DMS53 (cell line): ENCODE measurements at regions not wholly inside any gene's neighbourhood (a gene's known extent, or its start where the extent isn't known, plus 50 kb on each side); places are given as distances from the start of the nearest gene placed in this dataset.
"Not testable (repeated sequence)": the region's sequence is repeated elsewhere in the genome, so short reads cannot be mapped to it uniquely, and the experiment has no call there.

ENCODE experiments used
- DNase-seq: peaks from one replicate; lab custom pipeline; 2025; lab: John Stamatoyannopoulos, UW

GRCh38 chr7:13717031-13717430 is 272.4 kb downstream of the ETV1 start:
- DNase-seq: no peak

- no peak for DNase-seq
Measured at GRCh38 chr7:13724191-13724976, 265.1 kb downstream of the ETV1 start.

- DNase-seq: peak; percentile 66
Measured at GRCh38 chr7:13724977-13725566, 264.4 kb downstream of the ETV1 start.

DNA sequence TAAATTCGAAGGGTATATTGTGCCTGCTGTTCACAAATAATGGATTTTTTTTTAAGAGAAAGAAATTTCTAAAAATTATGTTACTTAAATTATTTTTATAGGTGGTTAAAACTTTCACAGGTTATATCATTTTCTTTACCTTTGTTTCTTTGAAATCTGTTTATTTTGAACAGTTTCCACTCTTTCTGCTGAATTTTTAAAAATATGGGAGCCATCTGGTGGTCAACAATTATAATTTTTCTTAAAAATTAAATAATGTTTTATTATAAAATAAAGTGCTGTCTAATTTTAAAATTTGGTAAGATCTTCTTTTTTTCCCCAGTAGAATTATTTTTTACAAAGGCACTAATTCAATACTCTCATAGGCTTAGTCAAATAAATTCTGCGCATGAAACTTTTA is 263.9 kb downstream of the ETV1 start:
- DNase-seq: no peak

DNA sequence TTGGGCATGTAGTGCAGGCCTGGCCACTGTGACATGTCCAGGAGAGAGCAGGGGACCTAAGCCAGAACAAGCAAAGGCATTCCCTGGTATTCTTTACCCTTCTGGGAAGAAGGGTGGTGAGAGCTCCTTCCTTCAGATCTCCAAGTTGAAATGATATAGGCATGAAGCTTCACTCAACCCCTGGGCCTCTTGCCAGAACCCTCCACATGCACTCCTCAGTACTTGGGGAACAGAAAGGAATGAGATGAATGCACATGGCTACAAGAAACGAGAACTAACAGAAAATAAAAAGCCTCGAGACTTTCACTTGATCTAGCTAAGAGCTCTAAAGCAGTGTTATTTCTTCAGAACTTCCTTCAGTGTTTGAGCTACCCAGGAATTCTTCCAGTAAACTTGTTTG is 262.2 kb downstream of the ETV1 start:
- DNase-seq: no peak

DNA sequence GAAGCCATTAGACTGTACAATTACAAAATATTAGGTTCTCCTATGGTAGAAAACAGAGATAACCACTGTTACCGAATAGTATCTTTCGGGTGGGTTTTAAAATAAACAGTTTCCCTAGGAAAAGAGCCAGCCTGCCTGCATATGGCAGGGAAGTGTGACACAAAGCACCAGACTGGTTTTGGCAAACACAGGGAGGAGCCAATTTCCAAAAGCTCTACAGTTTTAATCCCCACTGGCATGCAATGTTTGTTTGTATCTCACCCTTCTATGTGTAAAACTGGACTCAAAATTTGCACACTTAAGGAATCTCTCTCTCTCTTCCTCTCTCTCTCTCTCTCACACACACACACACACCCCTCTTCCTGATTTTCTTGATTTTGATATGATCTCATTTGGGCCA is 261.7 kb downstream of the ETV1 start:
- no peak for DNase-seq

- not testable (repeated sequence) for DNase-seq
Measured at GRCh38 chr7:13728430-13728829, 261.0 kb downstream of the ETV1 start.

- DNase-seq: no peak
Measured at GRCh38 chr7:13731643-13732042, 257.8 kb downstream of the ETV1 start.

GRCh38 chr7:13737563-13737962 is 251.9 kb downstream of the ETV1 start:
- DNase-seq: no peak

DNA sequence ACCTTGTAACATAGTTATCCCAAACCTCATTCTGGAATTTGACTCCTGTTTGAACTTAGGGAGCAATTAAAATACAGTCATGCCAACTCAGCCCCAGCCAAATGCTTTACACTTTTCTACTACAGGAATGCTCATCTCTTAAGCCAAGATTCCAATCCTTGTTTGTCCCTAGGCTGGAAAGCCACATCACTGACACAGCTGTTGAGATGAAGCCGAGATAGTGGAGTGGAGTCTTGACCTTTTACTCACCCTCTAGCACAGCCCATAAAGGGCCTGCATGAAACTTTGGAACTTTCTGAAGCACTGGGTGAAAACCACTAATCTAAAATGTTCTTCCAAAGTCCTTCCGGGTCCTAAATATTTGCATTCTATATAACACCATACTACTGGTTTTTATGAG is 247.3 kb downstream of the ETV1 start:
- no peak for DNase-seq

- DNase-seq: peak; percentile 80
Measured at GRCh38 chr7:13742811-13743210, 246.7 kb downstream of the ETV1 start.

DNA sequence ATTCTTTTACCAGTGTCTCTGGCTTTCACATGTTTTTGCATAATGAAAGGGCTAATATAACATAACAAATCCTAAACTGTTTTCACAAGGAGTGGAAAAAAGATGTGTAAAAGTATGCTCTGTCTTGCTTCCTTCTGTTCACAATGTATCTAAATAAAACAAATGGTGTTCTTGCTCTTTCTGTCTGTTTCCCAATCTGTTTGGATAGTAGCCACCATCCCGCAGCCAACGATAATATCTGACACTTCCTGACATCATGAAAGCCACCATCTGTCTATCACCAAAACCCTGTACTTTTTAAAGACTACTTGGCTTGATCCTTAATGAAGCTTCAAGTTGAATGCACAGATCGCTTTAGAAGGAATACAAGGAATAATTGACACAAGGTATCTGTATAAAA is 246.2 kb downstream of the ETV1 start:
- no peak for DNase-seq

DNA sequence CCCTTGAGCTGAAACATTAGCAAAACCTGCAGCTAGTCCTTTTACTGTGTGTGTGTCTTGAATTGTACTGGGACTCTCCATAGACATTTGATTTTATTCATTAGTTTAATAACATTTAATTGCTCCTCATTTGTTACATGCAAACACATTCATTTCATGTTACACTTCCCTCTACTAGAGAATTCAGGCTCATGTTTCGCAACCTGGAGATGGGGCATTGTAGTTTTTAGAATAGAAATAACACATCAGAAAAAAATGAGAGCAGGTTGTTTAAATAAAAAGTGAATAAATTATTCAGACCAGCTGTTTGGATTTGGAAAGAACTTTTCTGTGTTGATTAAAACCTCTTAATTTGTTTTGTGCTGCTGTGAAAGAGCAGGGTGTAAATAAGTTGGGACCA is 243.9 kb downstream of the ETV1 start:
- DNase-seq: no peak

- no peak for DNase-seq
Measured at GRCh38 chr7:13748998-13749397, 240.5 kb downstream of the ETV1 start.

DNA sequence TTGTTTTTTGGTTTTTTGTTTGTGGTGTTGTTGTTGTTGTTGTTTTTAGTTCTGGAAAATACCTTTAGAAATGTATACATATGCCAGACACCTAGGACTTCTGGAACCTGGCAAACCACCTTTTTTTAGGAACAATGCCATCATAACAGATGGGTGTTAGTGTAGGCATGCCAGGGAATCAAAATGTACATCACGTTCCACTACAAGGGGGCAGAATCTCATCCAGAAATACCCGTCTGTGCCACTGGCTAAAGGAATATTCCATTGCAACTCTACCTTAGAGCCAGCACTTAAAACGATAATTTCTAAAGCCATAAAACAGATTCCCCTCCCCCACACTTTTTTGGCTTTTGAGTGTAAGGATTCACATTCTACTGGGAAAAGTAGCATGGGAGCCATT is 239.8 kb downstream of the ETV1 start:
- no peak for DNase-seq

GRCh38 chr7:13751766-13752165 is 237.7 kb downstream of the ETV1 start:
- no peak for DNase-seq

GRCh38 chr7:13757841-13758240 is 231.6 kb downstream of the ETV1 start:
- DNase-seq: no peak

GRCh38 chr7:13765853-13766252 is 223.6 kb downstream of the ETV1 start:
- not testable (repeated sequence) for DNase-seq

- peak; percentile 42 for DNase-seq
Measured at GRCh38 chr7:13770305-13770704, 219.2 kb downstream of the ETV1 start.

DNA sequence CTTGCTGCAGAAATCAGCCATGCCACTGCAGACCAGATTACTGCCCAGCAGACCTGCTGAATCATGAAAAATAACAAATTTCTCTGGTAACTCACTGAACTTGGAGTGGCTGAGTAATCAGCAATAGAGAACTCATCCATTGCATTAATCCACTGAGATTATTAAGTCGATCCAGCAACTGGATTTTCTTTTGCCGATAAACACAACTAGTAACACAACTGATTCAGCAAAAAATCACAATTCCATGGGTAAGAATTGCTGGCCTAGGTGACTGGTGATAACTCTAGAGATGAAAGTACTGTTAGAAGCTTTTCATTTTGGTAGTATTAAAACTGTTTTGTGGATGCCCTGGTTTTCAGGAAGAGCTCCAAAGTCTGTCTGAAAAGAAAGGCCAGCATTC is 214.5 kb downstream of the ETV1 start:
- DNase-seq: no peak

DNA sequence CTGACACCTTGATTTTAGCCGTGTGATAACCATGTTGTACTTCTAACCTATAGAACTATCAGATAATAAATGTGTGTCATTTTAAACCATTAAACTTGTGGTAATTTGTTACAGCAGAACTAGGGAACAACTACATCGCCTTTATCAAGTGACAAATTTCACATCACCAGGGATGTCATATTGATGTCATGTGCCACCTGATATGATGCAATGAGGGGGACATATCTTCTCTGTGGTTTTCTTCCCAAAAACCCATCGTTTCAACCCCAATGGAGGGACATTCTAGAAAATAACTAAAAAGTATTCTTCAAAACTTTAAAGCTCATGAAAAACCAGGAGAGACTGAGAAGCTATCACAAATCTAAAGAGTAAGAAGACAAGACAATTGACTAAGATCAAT is 212.2 kb downstream of the ETV1 start:
- DNase-seq: no peak

- peak; percentile 96 for DNase-seq
Measured at GRCh38 chr7:13778967-13779366, 210.5 kb downstream of the ETV1 start.

- DNase-seq: no peak
Measured at GRCh38 chr7:13790611-13791010, 198.9 kb downstream of the ETV1 start.

DNA sequence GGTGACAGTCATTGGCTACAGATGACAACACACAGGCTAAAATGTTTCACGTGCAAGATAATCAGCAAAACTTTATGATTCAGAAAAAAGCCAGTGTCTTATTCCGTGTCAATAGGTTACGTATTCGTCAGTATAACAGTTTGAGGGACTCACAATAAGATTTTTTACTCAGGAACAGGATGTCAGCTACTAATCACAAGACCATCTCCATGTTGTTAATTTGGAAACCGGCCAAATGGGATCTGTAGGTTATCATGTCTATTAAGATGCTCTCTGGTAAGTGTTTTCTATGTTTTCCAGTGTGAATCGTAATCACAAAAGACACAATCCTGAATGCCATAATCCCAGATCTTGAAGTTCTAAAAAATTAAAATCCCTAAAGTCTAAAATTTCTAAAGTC is 197.3 kb downstream of the ETV1 start:
- no peak for DNase-seq
